ENCODE measurements at regions not wholly inside any gene's neighbourhood (a gene's known extent, or its start where the extent isn't known, plus 50 kb on each side); places are given as distances from the start of the nearest gene placed in this dataset.

GRCh38 chr11:122340607-122341290 is 224.7 kb upstream of the BLID start:
- H3K9me2 ChIP-seq (replicated peaks; ENCODE audit: low read depth, low read length): no peaks in the 10 kb centered on the region
- H4K20me1 ChIP-seq (ENCODE audit: insufficient read depth, low read length, poor library complexity, severe bottlenecking): no peaks in the 10 kb centered on the region
- H3K27me3 ChIP-seq (ENCODE audit: insufficient read depth, low read length, poor library complexity, severe bottlenecking): no peaks in the 10 kb centered on the region
- H3K79me2 ChIP-seq (ENCODE audit: insufficient read depth, low read length): no peaks in the 10 kb centered on the region
- H3K9ac ChIP-seq (ENCODE audit: low read depth, low read length, poor library complexity, severe bottlenecking): no peak overlapping the region
- no peak overlapping the region for H2AFZ ChIP-seq (ENCODE audit: low read length)
- no peak for TF ChIP-seq CTCF (conservative IDR thresholded peaks at IDR 0.05; ENCODE audit: low read length)
- H3K9me3 ChIP-seq (ENCODE audit: insufficient read depth, low read depth, low read length): no peaks in the 10 kb centered on the region
- no peaks in the 10 kb centered on the region for H3K4me1 ChIP-seq (ENCODE audit: insufficient read depth, low read length, poor library complexity, severe bottlenecking)
- no peaks in the 10 kb centered on the region for H3K36me3 ChIP-seq (ENCODE audit: insufficient read depth, low read length)
- H3K4me3 ChIP-seq (ENCODE audit: low read length, poor library complexity, severe bottlenecking): no peak overlapping the region
- H3K4me2 ChIP-seq (ENCODE audit: low read depth, low read length, poor library complexity, severe bottlenecking): no peak overlapping the region
- H3F3A ChIP-seq (ENCODE audit: low read depth): no peaks in the 10 kb centered on the region

- Histone ChIP-seq H4K20me1 (ENCODE audit: insufficient read depth, low read length, poor library complexity, severe bottlenecking) (no peaks in the 10 kb centered on the region), H3K9me3 (ENCODE audit: insufficient read depth, low read depth, low read length) (no peaks in the 10 kb centered on the region), H3K9ac (ENCODE audit: low read depth, low read length, poor library complexity, severe bottlenecking) (no peak overlapping the region), H3K27me3 (ENCODE audit: insufficient read depth, low read length, poor library complexity, severe bottlenecking) (no peaks in the 10 kb centered on the region), H3F3A (ENCODE audit: low read depth) (no peaks in the 10 kb centered on the region), H3K4me2 (ENCODE audit: low read depth, low read length, poor library complexity, severe bottlenecking) (no peak overlapping the region), H3K36me3 (ENCODE audit: insufficient read depth, low read length) (no peaks in the 10 kb centered on the region), H3K4me3 (ENCODE audit: low read length, poor library complexity, severe bottlenecking) (no peak overlapping the region), H3K79me2 (ENCODE audit: insufficient read depth, low read length) (no peaks in the 10 kb centered on the region), H3K4me1 (ENCODE audit: insufficient read depth, low read length, poor library complexity, severe bottlenecking) (no peaks in the 10 kb centered on the region), H2AFZ (ENCODE audit: low read length) (no peak overlapping the region), H3K9me2 (replicated peaks; ENCODE audit: low read depth, low read length) (no peaks in the 10 kb centered on the region)
- TF ChIP-seq CTCF (conservative IDR thresholded peaks at IDR 0.05; ENCODE audit: low read length) (no peak), EZH2phosphoT487 (IDR thresholded peaks at IDR 0.05; ENCODE audit: borderline replicate concordance) (no peak)
Observed at GRCh38 chr11:122339436-122340060, 223.5 kb upstream of the BLID start.

- no peak overlapping the region for H2AFZ ChIP-seq (ENCODE audit: low read length)
Observed at GRCh38 chr11:122337704-122338103, 221.7 kb upstream of the BLID start.

More at GRCh38 chr11:122337704-122338103, 221.7 kb upstream of the BLID start:
- H3K9me2 ChIP-seq (replicated peaks; ENCODE audit: low read depth, low read length): no peaks in the 10 kb centered on the region
- no peaks in the 10 kb centered on the region for H3K36me3 ChIP-seq (ENCODE audit: insufficient read depth, low read length)
- H3K27me3 ChIP-seq (ENCODE audit: insufficient read depth, low read length, poor library complexity, severe bottlenecking): no peaks in the 10 kb centered on the region
- no peaks in the 10 kb centered on the region for H3K79me2 ChIP-seq (ENCODE audit: insufficient read depth, low read length)
- no peaks in the 10 kb centered on the region for H3K4me1 ChIP-seq (ENCODE audit: insufficient read depth, low read length, poor library complexity, severe bottlenecking)
- H3F3A ChIP-seq (ENCODE audit: low read depth): no peaks in the 10 kb centered on the region
- H3K4me3 ChIP-seq (ENCODE audit: low read length, poor library complexity, severe bottlenecking): no peak overlapping the region
- H4K20me1 ChIP-seq (ENCODE audit: insufficient read depth, low read length, poor library complexity, severe bottlenecking): no peaks in the 10 kb centered on the region
- TF ChIP-seq EZH2phosphoT487 (IDR thresholded peaks at IDR 0.05; ENCODE audit: borderline replicate concordance): no peak
- no peak for TF ChIP-seq CTCF (conservative IDR thresholded peaks at IDR 0.05; ENCODE audit: low read length)
- H3K9me3 ChIP-seq (ENCODE audit: insufficient read depth, low read depth, low read length): no peaks in the 10 kb centered on the region
- no peak overlapping the region for H3K9ac ChIP-seq (ENCODE audit: low read depth, low read length, poor library complexity, severe bottlenecking)
- no peak overlapping the region for H3K4me2 ChIP-seq (ENCODE audit: low read depth, low read length, poor library complexity, severe bottlenecking)

Data from Loucy (cell line).